Calu3 (cell line): ENCODE measurements at regions not wholly inside any gene's neighbourhood (a gene's known extent, or its start where the extent isn't known, plus 50 kb on each side); places are given as distances from the start of the nearest gene placed in this dataset.

Experiments used
- BruUV-seq: library from RNA; stranded (reverse); fragments of 400-500 nt; replicated peaks from 2 replicates; lab custom pipeline; 2021; lab: Mats Ljungman, UMichigan
- CTCF ChIA-PET: fragments of 300-600 bp; sonication (Branson Sonifier 250); formaldehyde crosslinking; loops from one replicate; lab custom pipeline; 2022; ENCODE audit warnings: antibody characterized with exemption; lab: Charles Lee
- DNase-seq: peaks from one replicate; pipeline ENCODE4 v3.0.0; 2022
- H3K27ac Mint-ChIP-seq: one replicate; pipeline ENCODE4 v1.8.0; 2022; ENCODE audit warnings: mixed read lengths; ENCODE audit not compliant: unreplicated experiment
- H3K27me3 Mint-ChIP-seq: one replicate; pipeline ENCODE4 v1.8.0; 2022; ENCODE audit warnings: mixed read lengths; ENCODE audit not compliant: unreplicated experiment
- H3K36me3 Mint-ChIP-seq: one replicate; pipeline ENCODE4 v1.8.0; 2022; ENCODE audit warnings: mild to moderate bottlenecking, moderate library complexity, mixed read lengths; ENCODE audit not compliant: insufficient read depth, unreplicated experiment
- H3K4me1 Mint-ChIP-seq: one replicate; pipeline ENCODE4 v1.8.0; 2022; ENCODE audit warnings: mild to moderate bottlenecking, low read depth, mixed read lengths; ENCODE audit not compliant: unreplicated experiment
- H3K4me3 Mint-ChIP-seq: one replicate; pipeline ENCODE4 v1.8.0; 2022; ENCODE audit warnings: mild to moderate bottlenecking, low read depth, moderate library complexity, mixed read lengths; ENCODE audit not compliant: unreplicated experiment
- H3K9me3 Mint-ChIP-seq: one replicate; pipeline ENCODE4 v1.8.0; 2022; ENCODE audit warnings: low read depth, mixed read lengths; ENCODE audit not compliant: unreplicated experiment
- intact Hi-C: fragments of 100-400 bp; cut with micrococcal nuclease; formaldehyde crosslinking; loops from one replicate; pipeline ENCODE4 v1.10.0; 2022; ENCODE audit not compliant: unreplicated experiment
- TF ChIP-seq, protein P1 (sequence below): fragments of 200-600 bp; IDR thresholded peaks from one replicate; pipeline ENCODE4 v1.8.0; 2022; ENCODE audit warnings: antibody characterized with exemption; ENCODE audit not compliant: unreplicated experiment

DNA sequence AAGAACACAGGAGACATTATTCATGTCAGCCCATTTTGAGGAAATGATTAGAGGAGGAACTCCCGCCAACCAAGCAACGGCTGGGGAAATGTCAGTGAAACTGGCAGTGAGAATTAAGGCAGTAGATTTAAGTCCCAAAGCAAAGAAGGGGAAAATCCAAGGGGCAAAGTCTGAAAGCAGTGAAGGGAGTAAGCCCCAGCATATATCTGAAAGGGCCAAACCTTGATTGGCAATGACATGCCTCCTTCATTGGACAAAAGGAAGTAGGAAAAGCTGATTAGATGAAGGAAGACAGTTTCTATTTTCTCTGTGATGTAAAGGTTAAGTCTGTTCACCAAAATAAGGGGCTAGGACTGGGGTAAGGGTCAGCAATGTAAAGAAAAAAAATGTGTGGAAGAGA is 190.3 kb downstream of the RNF144B start:
- Mint-ChIP-seq H3K27me3 (peaks cover 36% of the 10 kb centered on the region), H3K9me3 (no peaks in the 10 kb centered on the region), H3K4me1 (no peaks in the 10 kb centered on the region), H3K27ac (no peak overlapping the region), H3K4me3 (no peak overlapping the region), H3K36me3 (no peaks in the 10 kb centered on the region)
- intact Hi-C loops = no loop called here
- CTCF ChIA-PET = no interaction called here
- no peak for DNase-seq
- TF ChIP-seq, protein P1, sequence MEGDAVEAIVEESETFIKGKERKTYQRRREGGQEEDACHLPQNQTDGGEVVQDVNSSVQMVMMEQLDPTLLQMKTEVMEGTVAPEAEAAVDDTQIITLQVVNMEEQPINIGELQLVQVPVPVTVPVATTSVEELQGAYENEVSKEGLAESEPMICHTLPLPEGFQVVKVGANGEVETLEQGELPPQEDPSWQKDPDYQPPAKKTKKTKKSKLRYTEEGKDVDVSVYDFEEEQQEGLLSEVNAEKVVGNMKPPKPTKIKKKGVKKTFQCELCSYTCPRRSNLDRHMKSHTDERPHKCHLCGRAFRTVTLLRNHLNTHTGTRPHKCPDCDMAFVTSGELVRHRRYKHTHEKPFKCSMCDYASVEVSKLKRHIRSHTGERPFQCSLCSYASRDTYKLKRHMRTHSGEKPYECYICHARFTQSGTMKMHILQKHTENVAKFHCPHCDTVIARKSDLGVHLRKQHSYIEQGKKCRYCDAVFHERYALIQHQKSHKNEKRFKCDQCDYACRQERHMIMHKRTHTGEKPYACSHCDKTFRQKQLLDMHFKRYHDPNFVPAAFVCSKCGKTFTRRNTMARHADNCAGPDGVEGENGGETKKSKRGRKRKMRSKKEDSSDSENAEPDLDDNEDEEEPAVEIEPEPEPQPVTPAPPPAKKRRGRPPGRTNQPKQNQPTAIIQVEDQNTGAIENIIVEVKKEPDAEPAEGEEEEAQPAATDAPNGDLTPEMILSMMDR = no peak
- no TSS peak for BruUV-seq

DNA sequence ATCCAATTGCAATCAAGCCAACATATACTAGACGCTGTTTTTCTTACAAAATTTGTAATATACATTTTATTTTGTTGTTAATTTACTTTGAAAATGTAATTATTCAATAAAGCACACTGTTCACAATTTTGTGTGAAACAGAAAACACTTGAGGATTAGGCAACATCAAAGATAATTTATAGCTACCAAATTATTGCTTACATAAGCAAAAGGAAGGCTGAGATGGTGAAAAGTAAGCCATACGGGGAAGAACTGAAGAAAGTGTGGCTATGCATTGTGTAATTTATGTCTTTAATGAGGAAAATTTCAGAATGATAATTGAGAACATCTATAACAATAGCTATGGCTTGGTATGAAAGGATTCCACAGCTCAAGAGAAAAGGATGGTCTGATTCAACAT is 192.0 kb downstream of the RNF144B start:
- TF ChIP-seq, protein P1 = no peak
- Mint-ChIP-seq H3K9me3 (no peaks in the 10 kb centered on the region), H3K4me1 (no peaks in the 10 kb centered on the region), H3K4me3 (no peak overlapping the region), H3K27ac (no peak overlapping the region), H3K27me3 (peaks cover 26% of the 10 kb centered on the region), H3K36me3 (no peaks in the 10 kb centered on the region)
- DNase-seq = no peak
- CTCF ChIA-PET = no interaction called here
- no TSS peak for BruUV-seq
- intact Hi-C loops = no loop called here

DNA sequence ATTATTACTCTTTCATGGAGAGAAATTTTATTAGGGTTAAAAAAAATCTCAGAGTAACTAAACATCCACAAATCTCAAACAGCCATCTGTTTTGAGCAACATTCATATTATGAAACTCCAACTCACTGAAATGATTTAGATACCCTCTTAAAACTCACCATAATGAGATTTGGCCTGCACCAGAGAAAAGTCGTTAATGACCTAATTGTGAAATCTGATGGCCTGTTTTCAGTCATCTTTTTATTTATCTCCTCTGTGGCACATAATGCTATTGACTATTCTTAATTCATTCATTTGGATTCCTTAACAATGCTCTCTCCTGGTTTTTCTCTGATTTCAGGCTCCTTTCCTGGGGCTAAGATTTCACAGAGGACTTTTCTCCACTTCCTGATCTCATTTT is 192.7 kb downstream of the RNF144B start:
- H3K4me1 Mint-ChIP-seq = peaks cover 7% of the 10 kb centered on the region
- CTCF ChIA-PET = no interaction called here
- TF ChIP-seq, protein P1 = no peak
- intact Hi-C loops = no loop called here
- no peaks in the 10 kb centered on the region for H3K9me3 Mint-ChIP-seq
- DNase-seq = no peak
- H3K27ac Mint-ChIP-seq = no peak overlapping the region
- H3K36me3 Mint-ChIP-seq = no peaks in the 10 kb centered on the region
- no TSS peak for BruUV-seq
- no peak overlapping the region for H3K4me3 Mint-ChIP-seq
- peaks cover 19% of the 10 kb centered on the region for H3K27me3 Mint-ChIP-seq

DNA sequence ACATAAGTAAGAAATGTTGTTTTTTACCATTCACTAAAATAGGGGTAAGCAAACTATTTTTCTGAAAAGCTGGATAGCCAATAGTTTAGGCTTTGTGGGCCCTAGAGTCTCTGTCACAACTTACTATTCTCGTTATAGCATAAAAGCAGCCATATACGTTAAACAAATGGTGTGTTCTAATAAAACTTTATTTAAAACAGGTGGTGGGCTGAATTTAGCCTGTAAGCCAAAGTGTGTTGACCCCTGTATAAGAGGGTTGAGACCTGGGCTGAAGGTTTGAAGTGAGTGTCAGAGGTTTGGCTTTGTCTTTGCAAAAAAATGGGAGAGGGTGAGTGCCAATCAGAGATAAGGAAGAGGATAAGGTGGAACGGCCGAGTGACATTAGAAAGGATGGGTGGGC is 197.2 kb downstream of the RNF144B start:
- Mint-ChIP-seq H3K4me3 (no peak overlapping the region), H3K27ac (no peak overlapping the region), H3K27me3 (peaks cover 13% of the 10 kb centered on the region), H3K36me3 (no peaks in the 10 kb centered on the region), H3K4me1 (peaks cover 13% of the 10 kb centered on the region), H3K9me3 (no peaks in the 10 kb centered on the region)
- no TSS peak for BruUV-seq
- CTCF ChIA-PET = no interaction called here
- TF ChIP-seq, protein P1 = no peak
- intact Hi-C loops = no loop called here
- no peak for DNase-seq
